BJ (cell line): ENCODE measurements at regions not wholly inside any gene's neighbourhood (a gene's known extent, or its start where the extent isn't known, plus 50 kb on each side); places are given as distances from the start of the nearest gene placed in this dataset.

Experiments used
- CTCF ChIA-PET: fragments of 350-600 bp; formaldehyde crosslinking; extraction: SDS; loops from one replicate; lab custom pipeline; 2021; ENCODE audit warnings: antibody characterized with exemption, inconsistent platforms; lab: Yijun Ruan, JAX
- POLR2A ChIA-PET: fragments of 300-600 bp; sonication (Branson Sonifier 250); formaldehyde crosslinking; extraction: SDS; loops from one replicate; lab custom pipeline; 2021; ENCODE audit warnings: antibody characterized with exemption; lab: Charles Lee
- DNase-seq: peaks from one replicate; pipeline ENCODE4 v3.0.0-alpha.2; 2011; ENCODE audit warnings: low read depth
- H3K27me3 ChIP-seq: 2 replicates; pipeline ENCODE4 v1.6.0; 2011; ENCODE audit warnings: low read length; ENCODE audit not compliant: control insufficient read depth, insufficient read depth
- H3K36me3 ChIP-seq: 2 replicates; pipeline ENCODE4 v1.5.1; 2011; ENCODE audit warnings: low read length; ENCODE audit not compliant: control insufficient read depth, insufficient read depth
- H3K4me3 ChIP-seq: 2 replicates; pipeline ENCODE4 v1.5.1; 2011; ENCODE audit warnings: low read depth, mild to moderate bottlenecking, control low read depth, low read length
- CTCF ChIP-seq: IDR thresholded peaks from 2 replicates; pipeline ENCODE4 v1.5.1; 2011; ENCODE audit warnings: low read depth, mild to moderate bottlenecking, control low read depth, inconsistent platforms, low read length, moderate library complexity; ENCODE audit not compliant: insufficient read depth

GRCh38 chr5:100004969-100005368, 530.2 kb upstream of the FAM174A start:
- no peak for TF ChIP-seq CTCF
- Histone ChIP-seq H3K36me3 (no peaks in the 10 kb centered on the region), H3K27me3 (no peaks in the 10 kb centered on the region), H3K4me3 (no peak overlapping the region)
- CTCF ChIA-PET: no interaction called here
- no peak for DNase-seq
- POLR2A ChIA-PET: no interaction called here

- H3K27me3 ChIP-seq: no peaks in the 10 kb centered on the region
- H3K36me3 ChIP-seq: no peaks in the 10 kb centered on the region
- POLR2A ChIA-PET: no interaction called here
- TF ChIP-seq CTCF: no peak
- H3K4me3 ChIP-seq: no peak overlapping the region
- CTCF ChIA-PET: no interaction called here
- no peak for DNase-seq
Measured at GRCh38 chr5:99998319-99998718, 536.9 kb upstream of the FAM174A start.

- DNase-seq: no peak
- H3K36me3 ChIP-seq: no peaks in the 10 kb centered on the region
- no peaks in the 10 kb centered on the region for H3K27me3 ChIP-seq
- no peak for TF ChIP-seq CTCF
- H3K4me3 ChIP-seq: no peak overlapping the region
- CTCF ChIA-PET: no interaction called here
- POLR2A ChIA-PET: no interaction called here
Measured at GRCh38 chr5:99995407-99995806, 539.8 kb upstream of the FAM174A start.

- POLR2A ChIA-PET: interaction anchor here (0.6 kb wide), 1 partner anchor 27 kb away, joined by 3 read pairs; no protein-coding TSS in a partner anchor
- no peak for TF ChIP-seq CTCF
- no peak overlapping the region for H3K4me3 ChIP-seq
- no peak for DNase-seq
- CTCF ChIA-PET: interaction anchor here (1.0 kb wide), 1 partner anchor 33 kb away, joined by 4 read pairs; no protein-coding TSS in a partner anchor
- H3K36me3 ChIP-seq: no peaks in the 10 kb centered on the region
- H3K27me3 ChIP-seq: no peaks in the 10 kb centered on the region
Measured at GRCh38 chr5:99973779-99974178, 561.4 kb upstream of the FAM174A start.

- POLR2A ChIA-PET: no interaction called here
- Histone ChIP-seq H3K4me3 (no peak overlapping the region), H3K27me3 (no peaks in the 10 kb centered on the region), H3K36me3 (no peaks in the 10 kb centered on the region)
- CTCF ChIA-PET: interaction anchor here (0.8 kb wide), 1 partner anchor 8 kb away, joined by 3 read pairs; no protein-coding TSS in a partner anchor
- TF ChIP-seq CTCF: no peak
- DNase-seq: no peak
Measured at GRCh38 chr5:99955962-99956361, 579.2 kb upstream of the FAM174A start.
